Heart right ventricle (tissue), 16 donors: ENCODE measurements at regions not wholly inside any gene's neighbourhood (a gene's known extent, or its start where the extent isn't known, plus 50 kb on each side); places are given as distances from the start of the nearest gene placed in this dataset.

Experiments
- ATAC-seq, 8 donors: fragments of 200-7000 bp; cut with Tn5 transposase; one replicate each; pipeline ENCODE4 v1.9.1; 2020; ENCODE audit warnings: mild to moderate bottlenecking in 8 of 8, moderate library complexity in 8 of 8, moderate number of reproducible peaks in 1 of 8
- DNase-seq, 2 donors: peaks; one replicate each; pipeline ENCODE4 v3.0.0-alpha.2; 2020
- H3K27ac ChIP-seq, 10 donors: fragments of 200-600 bp; sonication (generic) in 2 of 10; one replicate each; pipeline versions ENCODE4 v1.5.0 to v1.8.0; 2020 to 2022; ENCODE audit warnings: mild to moderate bottlenecking in 3 of 10
- H3K27me3 ChIP-seq, 7 donors: fragments of 200-600 bp; one replicate each; pipeline ENCODE4 v1.8.0; 2021 to 2022; ENCODE audit warnings: mild to moderate bottlenecking in 2 of 7
- H3K36me3 ChIP-seq, 9 donors: fragments of 200-600 bp; sonication (generic) in 1 of 9; one replicate each; pipeline versions ENCODE4 v1.5.0 to v1.8.0; 2020 to 2022; ENCODE audit warnings: mild to moderate bottlenecking in 2 of 9
- H3K4me1 ChIP-seq, 9 donors: fragments of 200-600 bp; sonication (generic) in 1 of 9; one replicate each; pipeline versions ENCODE4 v1.5.0 to v1.8.0; 2020 to 2022; ENCODE audit warnings: mild to moderate bottlenecking in 4 of 9
- H3K4me3 ChIP-seq, 10 donors: fragments of 200-600 bp; sonication (generic) in 2 of 10; one replicate each; pipeline versions ENCODE4 v1.5.0 to v1.8.0; 2020 to 2022; ENCODE audit warnings: mild to moderate bottlenecking in 7 of 10, moderate library complexity in 2 of 10
- H3K9me3 ChIP-seq, 11 donors: fragments of 200-600 bp in 10 of 11; sonication (generic) in 2 of 11; one replicate each; pipeline versions ENCODE4 v1.5.0 to v1.8.0; 2013 to 2022; ENCODE audit warnings: mild to moderate bottlenecking in 2 of 11, control low read depth in 1 of 11, moderate library complexity in 1 of 11
- CTCF ChIP-seq, 9 donors: fragments of 200-600 bp; sonication (generic) in 2 of 9; IDR thresholded peaks; one replicate each; pipeline versions ENCODE4 v1.5.0 to v1.8.0; 2021 to 2022; ENCODE audit warnings: antibody characterized with exemption in 9 of 9, mild to moderate bottlenecking in 5 of 9, moderate library complexity in 1 of 9
- WGBS, 2 donors: extraction: QIAGEN DNeasy Blood & Tissue Kit; methylation state at CpG; one replicate each; pipeline ENCODE4 v1.1.7; 2013; ENCODE audit warnings: inconsistent platforms in 1 of 2; 5-methylcytosine and 5-hydroxymethylcytosine counted together
- intact Hi-C, 10 donors: fragments of 100-400 bp; cut with DNase I; formaldehyde crosslinking; loops; one replicate each; pipeline versions ENCODE4 v1.11.1 to v1.14.2; 2022
- donor health status: Arrhythmogenic right ventricular cardiomyopathy.
- donor health status: ischemic (EF 13 %, LVEDD 7.1; RV severe dilation, severe dysfunction).
- donor health status: healthy with polysubstance abuse.
- donor health status: DM: no; HTN: yes; CAD: no.
- donor health status: DM: no; HTN: no; CAD: no.
- donor health status: ischemic (EF 25% LVEDD 6.9; RV normal size, moderate dysfunction).
- donor health status: ischemic (EF 25% LVEDD 5.7; RV mildly dilated, moderate dysfunction).
- donor health status: healthy.
- donor health status: DM: yes; HTN: yes; CAD: no.
- donor health status: Ischemic cardiomyopathy.
- donor health status: ischemic (EF 35%, LVEDD 5.7; RV mildly dilated, moderate dysfunction).
- donor health status: nonischemic (EF 11% LVEDD 7.7; RV severe dilation, severe dysfunction).
- donor health status: DM: yes; HTN: yes; CAD: no.
- donor health status: PGD.
- donor health status: ischemic (EF 29% LVEDD 5.4; RV normal size, mild dysfunction).
- donor health status: nonischemic (EF 23%, LVEDD 6.1; RV moderate dilation, normal function).

DNA sequence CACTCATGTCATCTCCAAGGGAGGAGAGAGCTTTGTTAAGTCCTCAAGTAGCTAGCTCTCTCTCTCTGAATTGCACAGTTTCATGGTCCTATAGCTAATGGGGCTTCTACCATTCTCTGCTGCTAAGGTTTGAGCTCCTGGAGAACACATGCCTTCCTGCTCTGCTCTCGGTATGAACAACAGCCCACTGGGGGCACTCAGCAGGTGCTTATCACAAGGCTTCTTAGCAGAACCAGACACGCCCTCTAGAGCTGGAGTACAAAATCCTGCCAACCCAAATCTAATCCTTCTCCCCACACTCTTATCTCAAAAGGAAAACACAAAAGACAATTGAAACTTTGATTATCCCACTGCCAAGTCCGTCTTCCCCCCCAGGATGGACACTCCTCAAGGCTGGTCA lies 176.5 kb downstream of the HS3ST1 start:
- H3K9me3 ChIP-seq: peaks cover 0 to 5% (median 0%) of the 10 kb centered on the region in 11 donors
- TF ChIP-seq CTCF (IDR thresholded peaks at IDR 0.05): no peak
- no peaks in the 10 kb centered on the region for H3K27me3 ChIP-seq
- H3K4me3 ChIP-seq: no peak overlapping the region
- DNase-seq: no peak
- intact Hi-C loops: no loop called here
- ATAC-seq: no peak
- H3K4me1 ChIP-seq: no peaks in the 10 kb centered on the region
- no peaks in the 10 kb centered on the region for H3K36me3 ChIP-seq
- 18 to 28% methylated on average over 3 of the region's 3 CpGs for WGBS, 2 donors
- H3K27ac ChIP-seq: no peak overlapping the region

GRCh38 chr4:11250510-11250909 lies 178.2 kb downstream of the HS3ST1 start:
- intact Hi-C loops: no loop called here
- TF ChIP-seq CTCF (IDR thresholded peaks at IDR 0.05): no peak
- Histone ChIP-seq H3K36me3 (no peaks in the 10 kb centered on the region), H3K27me3 (no peaks in the 10 kb centered on the region), H3K9me3 (peaks cover 0 to 20% (median 0%) of the 10 kb centered on the region in 11 donors), H3K4me3 (no peak overlapping the region), H3K4me1 (no peaks in the 10 kb centered on the region), H3K27ac (no peak overlapping the region)
- DNase-seq (no peak), ATAC-seq (no peak)

GRCh38 chr4:11232015-11232414 lies 196.7 kb downstream of the HS3ST1 start:
- Histone ChIP-seq H3K9me3 (no peaks in the 10 kb centered on the region), H3K4me1 (peaks cover 0 to 4% (median 0%) of the 10 kb centered on the region in 9 donors), H3K4me3 (no peak overlapping the region), H3K36me3 (no peaks in the 10 kb centered on the region), H3K27ac (no peak overlapping the region), H3K27me3 (no peaks in the 10 kb centered on the region)
- WGBS, 2 donors: 27 to 45% methylated on average over 4 of the region's 4 CpGs
- TF ChIP-seq CTCF (IDR thresholded peaks at IDR 0.05): no peak
- DNase-seq (no peak), ATAC-seq (peak in 1 of 8 donors; percentile 25)
- intact Hi-C loops: no loop called here

- Histone ChIP-seq H3K36me3 (no peaks in the 10 kb centered on the region), H3K4me1 (peaks cover 0 to 4% (median 0%) of the 10 kb centered on the region in 9 donors), H3K27ac (no peak overlapping the region), H3K27me3 (no peaks in the 10 kb centered on the region), H3K4me3 (no peak overlapping the region), H3K9me3 (no peaks in the 10 kb centered on the region)
- 78 to 90% methylated on average over 2 of the region's 2 CpGs for WGBS, 2 donors
- TF ChIP-seq CTCF (IDR thresholded peaks at IDR 0.05): no peak
- DNase-seq (no peak), ATAC-seq (no peak)
- intact Hi-C loops: no loop called here
These were observed 197.8 kb downstream of the HS3ST1 start for GRCh38 chr4:11230866-11231265.

DNA sequence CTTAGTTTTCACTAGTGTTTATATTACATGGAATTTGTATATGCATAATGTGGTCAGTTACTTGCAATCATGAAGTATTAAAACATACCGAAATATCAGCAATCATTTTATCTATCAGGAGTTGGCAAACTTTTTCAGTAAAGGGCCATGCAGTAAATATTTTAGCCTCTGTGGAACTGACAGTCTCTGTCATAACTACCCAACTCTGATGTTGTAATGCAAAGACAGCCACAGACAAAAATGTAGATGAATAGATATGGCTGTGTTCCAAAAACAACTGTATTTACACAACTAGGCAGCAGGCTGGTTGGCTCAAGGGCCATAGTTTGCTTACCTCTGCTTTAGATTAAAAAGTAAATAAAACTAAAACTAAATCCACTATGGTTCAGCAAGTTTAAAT lies 200.2 kb downstream of the HS3ST1 start:
- ATAC-seq (no peak), DNase-seq (no peak)
- WGBS, 2 donors: 84 to 87% methylated on average over 1 of the region's 1 CpG
- Histone ChIP-seq H3K9me3 (no peaks in the 10 kb centered on the region), H3K27me3 (peaks cover 0 to 11% (median 0%) of the 10 kb centered on the region in 7 donors), H3K4me3 (no peak overlapping the region), H3K27ac (no peak overlapping the region), H3K4me1 (peaks cover 0 to 4% (median 0%) of the 10 kb centered on the region in 9 donors), H3K36me3 (no peaks in the 10 kb centered on the region)
- no peak for TF ChIP-seq CTCF (IDR thresholded peaks at IDR 0.05)
- intact Hi-C loops: no loop called here
